Fibroblast of pulmonary artery (primary cell): ENCODE measurements at regions not wholly inside any gene's neighbourhood (a gene's known extent, or its start where the extent isn't known, plus 50 kb on each side); places are given as distances from the start of the nearest gene placed in this dataset.
A peak's percentile ranks its signal among the peaks of the same experiment; 100 is the strongest.

Source experiments
- DNase-seq: peaks from one replicate; pipeline ENCODE4 v3.0.0-alpha.2; 2010; ENCODE audit warnings: low read depth
- H3K4me3 ChIP-seq: replicated peaks from 2 replicates; pipeline ENCODE4 v1.5.1; 2011; ENCODE audit warnings: low read depth, mild to moderate bottlenecking, control low read depth, low read length, moderate library complexity
- TF ChIP-seq, protein P1 (sequence below): IDR thresholded peaks from 2 replicates; pipeline ENCODE4 v1.5.1; 2011; ENCODE audit warnings: mild to moderate bottlenecking, control low read depth, low read length, inconsistent platforms; ENCODE audit errors: missing control alignments

DNA sequence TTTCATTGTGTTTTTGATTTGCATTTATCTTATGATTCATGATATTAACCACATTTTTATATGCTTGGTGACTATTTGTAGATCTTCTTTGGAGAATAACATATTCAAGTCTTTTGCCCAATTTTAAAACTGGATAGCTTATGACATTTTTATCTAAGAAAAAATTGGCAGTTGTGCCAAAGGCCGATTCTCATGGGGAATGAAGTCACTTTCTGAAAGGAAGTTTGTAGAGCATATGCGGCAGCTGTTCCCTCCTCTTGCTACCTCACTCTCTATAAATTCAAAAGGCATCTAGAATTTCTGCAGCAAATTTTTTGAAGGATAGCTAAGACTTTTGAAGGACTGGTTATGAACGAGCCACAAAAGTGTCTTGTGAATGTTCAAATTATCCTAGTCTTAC lies 2353.5 kb downstream of the ARAP2 start:
- TF ChIP-seq, protein P1, sequence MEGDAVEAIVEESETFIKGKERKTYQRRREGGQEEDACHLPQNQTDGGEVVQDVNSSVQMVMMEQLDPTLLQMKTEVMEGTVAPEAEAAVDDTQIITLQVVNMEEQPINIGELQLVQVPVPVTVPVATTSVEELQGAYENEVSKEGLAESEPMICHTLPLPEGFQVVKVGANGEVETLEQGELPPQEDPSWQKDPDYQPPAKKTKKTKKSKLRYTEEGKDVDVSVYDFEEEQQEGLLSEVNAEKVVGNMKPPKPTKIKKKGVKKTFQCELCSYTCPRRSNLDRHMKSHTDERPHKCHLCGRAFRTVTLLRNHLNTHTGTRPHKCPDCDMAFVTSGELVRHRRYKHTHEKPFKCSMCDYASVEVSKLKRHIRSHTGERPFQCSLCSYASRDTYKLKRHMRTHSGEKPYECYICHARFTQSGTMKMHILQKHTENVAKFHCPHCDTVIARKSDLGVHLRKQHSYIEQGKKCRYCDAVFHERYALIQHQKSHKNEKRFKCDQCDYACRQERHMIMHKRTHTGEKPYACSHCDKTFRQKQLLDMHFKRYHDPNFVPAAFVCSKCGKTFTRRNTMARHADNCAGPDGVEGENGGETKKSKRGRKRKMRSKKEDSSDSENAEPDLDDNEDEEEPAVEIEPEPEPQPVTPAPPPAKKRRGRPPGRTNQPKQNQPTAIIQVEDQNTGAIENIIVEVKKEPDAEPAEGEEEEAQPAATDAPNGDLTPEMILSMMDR: no peak
- DNase-seq: peak; percentile 46
- H3K4me3 ChIP-seq: no peak overlapping the region

DNA sequence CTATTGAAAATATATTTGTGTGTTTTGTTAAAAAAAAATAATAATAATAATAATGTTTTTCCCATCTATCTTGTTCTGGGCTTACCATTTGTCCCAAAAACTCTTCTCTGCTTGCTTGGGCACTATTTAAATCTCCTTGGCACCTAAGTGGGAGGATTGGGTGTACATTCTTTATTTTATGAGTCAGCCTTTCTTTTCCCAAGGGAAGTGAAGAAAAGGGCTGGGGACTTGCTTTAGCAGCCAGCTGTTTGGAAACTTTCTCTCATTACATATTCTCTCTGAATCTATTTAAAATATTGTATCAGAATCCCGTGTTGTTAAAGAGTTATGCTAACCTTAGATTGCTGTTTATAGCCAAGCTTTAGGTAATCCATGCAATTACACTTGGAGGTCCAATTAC lies 2332.4 kb downstream of the ARAP2 start:
- DNase-seq: peak; percentile 40
- TF ChIP-seq, protein P1: no peak
- H3K4me3 ChIP-seq: no peak overlapping the region

DNA sequence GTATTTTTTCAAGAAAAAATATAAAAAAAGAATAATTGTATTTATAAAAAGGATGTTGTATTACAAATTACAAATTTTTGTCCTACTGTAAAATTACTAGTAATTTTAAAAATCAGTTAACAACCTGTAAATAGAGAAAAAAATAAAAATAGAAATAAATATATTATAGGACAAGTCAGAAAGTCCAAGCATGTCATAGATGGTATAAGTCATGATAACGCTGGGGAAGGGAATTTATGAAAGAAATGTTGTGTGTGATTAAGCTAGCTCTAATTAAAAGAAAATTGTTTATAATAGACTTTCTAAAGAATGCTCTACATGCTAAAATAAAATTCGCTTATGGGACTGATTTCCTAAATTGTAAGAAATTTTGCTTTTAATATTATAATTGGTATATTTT lies 2329.9 kb downstream of the ARAP2 start:
- H3K4me3 ChIP-seq: no peak overlapping the region
- no peak for DNase-seq
- TF ChIP-seq, protein P1: no peak

DNA sequence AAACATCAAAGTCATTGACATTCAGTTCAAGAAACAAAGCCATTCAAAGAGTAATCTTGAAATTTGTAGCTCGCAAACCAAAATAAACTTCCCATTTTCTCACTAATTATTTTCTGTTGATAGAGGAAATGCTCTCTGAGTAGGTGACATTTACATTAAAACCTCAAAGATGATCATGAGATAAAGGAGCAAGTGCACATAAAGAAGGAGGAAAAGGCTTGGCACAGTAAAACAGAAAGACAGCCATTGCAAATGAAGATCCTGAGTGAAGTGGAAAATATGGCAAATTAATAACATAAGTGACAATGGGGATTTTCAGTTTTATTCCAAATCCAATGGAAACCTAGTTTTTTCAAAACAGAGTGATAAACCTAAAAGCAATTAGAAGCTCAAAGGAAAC lies 2320.8 kb downstream of the ARAP2 start:
- TF ChIP-seq, protein P1: no peak
- no peak overlapping the region for H3K4me3 ChIP-seq
- DNase-seq: no peak

DNA sequence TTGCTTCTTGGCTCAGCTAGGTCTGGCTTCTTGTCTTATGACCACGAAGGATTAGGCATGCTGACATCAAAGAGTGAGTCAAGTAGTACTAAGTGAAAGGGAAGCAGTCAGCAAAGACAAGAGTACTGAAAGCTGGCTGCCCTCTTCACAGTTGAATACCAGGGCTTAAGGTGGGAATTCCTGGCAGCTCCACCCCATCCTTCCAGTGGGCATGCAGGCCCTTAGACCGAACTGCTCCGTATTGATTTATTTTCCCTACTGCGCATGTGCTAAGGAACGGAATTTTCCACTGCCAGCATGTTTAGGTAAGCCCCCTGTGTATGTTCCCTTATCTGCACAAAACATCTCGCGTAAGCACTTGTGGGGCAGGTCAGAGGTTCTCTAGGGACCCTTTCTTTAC lies 2320.1 kb downstream of the ARAP2 start:
- H3K4me3 ChIP-seq: no peak overlapping the region
- TF ChIP-seq, protein P1: no peak
- peak; percentile 41 for DNase-seq

DNA sequence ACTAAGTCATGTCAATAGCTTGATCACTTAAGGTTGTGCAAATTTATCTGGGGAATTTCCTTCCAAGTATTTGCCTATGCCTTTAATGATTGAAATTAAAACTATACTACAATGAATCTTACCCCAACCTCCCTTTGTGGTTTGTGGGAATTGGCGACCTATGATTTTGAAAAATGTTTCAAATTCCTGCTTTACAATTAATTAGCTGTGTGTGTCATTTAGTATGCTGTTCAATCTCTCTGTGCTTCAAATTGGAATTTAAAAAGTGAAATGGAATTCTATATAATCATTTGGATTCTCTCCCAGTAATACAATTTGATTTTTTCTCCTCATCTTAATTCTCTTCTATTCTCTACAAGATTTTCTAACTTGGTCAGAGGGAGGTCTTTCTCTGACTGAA lies 2319.5 kb downstream of the ARAP2 start:
- no peak for DNase-seq
- TF ChIP-seq, protein P1: no peak
- no peak overlapping the region for H3K4me3 ChIP-seq

DNA sequence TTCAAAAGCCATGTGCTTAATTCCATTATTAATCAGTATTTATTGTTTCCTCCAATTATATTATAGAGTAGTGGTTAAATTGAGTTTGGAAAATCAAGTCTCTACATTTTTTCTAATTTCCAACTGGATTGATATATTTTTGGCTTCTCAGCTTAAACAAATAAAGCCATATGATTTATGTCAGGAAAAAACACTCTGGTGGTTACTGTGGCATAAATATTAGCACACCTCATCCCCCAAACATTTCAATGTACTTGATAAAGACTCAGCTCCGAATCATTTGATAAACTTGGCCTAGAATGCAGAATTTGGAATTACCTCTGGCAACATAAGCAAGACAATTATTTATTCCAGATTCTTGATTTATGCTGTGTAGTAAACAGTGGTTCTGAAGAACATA lies 2313.8 kb downstream of the ARAP2 start:
- H3K4me3 ChIP-seq: no peak overlapping the region
- DNase-seq: peak; percentile 25
- TF ChIP-seq, protein P1: no peak
